ENCODE measurements at regions not wholly inside any gene's neighbourhood (a gene's known extent, or its start where the extent isn't known, plus 50 kb on each side); places are given as distances from the start of the nearest gene placed in this dataset.

- peak in 1 of 2 donors; percentile 17 for DNase-seq (ENCODE audit: low read depth in 1 of 2, low spot score in 1 of 2)
Observed at GRCh38 chr6:44704240-44705150, 317.0 kb downstream of the CDC5L start.

DNA sequence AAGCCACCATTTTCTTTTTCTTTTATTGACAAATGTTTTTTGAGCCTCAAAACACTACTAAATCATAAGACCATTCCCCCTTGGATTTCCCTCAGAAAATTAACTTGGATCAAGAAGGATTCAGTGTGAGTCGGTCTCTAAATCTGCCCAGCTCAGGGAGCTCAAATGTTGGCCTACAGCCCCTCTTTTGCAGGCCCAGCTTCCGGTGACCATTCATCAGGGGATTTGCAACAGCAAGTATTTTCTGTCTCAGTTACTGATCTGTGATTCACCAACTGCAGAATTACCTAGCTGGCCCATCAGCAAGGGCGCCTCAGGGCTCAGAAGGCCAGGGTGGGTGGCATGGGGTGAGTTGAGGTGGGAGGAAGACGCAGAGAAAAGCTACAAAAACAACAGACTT lies 318.1 kb downstream of the CDC5L start:
- no peak for DNase-seq (ENCODE audit: low read depth in 1 of 2, low spot score in 1 of 2)

GRCh38 chr6:44706011-44706410 lies 318.5 kb downstream of the CDC5L start:
- no peak for DNase-seq (ENCODE audit: low read depth in 1 of 2, low spot score in 1 of 2)

DNA sequence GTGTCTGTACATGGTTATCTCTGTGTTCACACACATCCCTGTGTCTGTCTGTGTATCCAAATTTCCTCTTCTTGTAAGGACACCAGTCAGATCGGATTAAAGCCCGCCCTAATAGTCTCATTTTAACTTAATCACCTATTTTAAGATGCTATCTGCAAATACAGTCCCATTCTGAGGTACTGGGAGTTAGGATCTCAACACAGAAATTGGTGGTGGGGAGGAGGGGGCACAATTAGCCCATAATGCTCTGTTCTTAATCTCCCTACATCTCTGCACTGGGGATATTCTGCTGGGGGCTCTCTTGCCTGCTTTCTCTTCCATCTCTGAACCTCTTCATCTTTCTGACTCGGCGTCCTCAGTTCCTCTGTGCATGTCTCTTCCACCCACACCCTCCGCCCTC lies 320.7 kb downstream of the CDC5L start:
- no peak for DNase-seq (ENCODE audit: low read depth in 1 of 2, low spot score in 1 of 2)

- no peak for DNase-seq (ENCODE audit: low read depth in 1 of 2, low spot score in 1 of 2)
Observed at GRCh38 chr6:44712353-44713111, 325.0 kb downstream of the CDC5L start.

DNA sequence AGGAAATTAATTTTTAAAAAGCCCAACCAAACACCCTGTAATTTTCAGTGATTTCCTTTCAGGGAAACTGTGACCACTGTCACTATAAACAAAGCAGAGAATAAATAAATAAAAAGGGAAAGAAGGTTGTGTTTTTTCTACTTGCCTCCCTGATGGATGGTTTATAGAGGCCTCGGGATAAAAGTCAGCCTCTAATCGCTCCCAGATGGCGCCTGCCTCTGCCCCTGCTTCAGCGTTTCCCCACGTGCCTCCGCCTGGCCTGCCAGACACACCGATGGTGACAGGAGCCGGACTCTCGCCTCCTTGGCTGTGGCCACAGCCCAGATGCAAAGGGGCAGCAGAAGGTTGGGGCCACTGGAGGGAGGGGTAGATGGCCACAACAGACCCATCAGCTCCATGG lies 327.7 kb downstream of the CDC5L start:
- no peak for DNase-seq (ENCODE audit: low read depth in 1 of 2, low spot score in 1 of 2)

DNA sequence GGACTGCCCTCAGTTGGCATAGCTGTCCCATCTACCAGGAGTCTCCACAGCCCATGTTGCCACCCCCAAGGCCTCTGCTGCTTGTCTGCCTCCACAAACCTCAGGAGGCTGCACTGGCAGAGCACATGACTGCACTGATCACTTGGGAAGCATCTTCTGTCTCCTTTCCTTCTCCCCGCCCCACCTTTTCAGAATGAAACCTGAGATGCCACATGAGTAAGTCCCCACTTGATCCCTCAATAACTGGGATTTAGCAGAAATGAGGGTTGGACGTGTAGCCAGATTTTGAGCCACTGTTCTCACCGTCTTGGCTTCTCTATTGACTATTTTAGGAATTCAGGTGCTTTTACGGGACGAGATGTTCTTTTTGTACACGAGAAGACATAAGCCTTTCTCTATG lies 328.4 kb downstream of the CDC5L start:
- DNase-seq (ENCODE audit: low read depth in 1 of 2, low spot score in 1 of 2) = no peak

GRCh38 chr6:44717431-44717830 lies 329.9 kb downstream of the CDC5L start:
- no peak for DNase-seq (ENCODE audit: low read depth in 1 of 2, low spot score in 1 of 2)

- no peak for DNase-seq (ENCODE audit: low read depth in 1 of 2, low spot score in 1 of 2)
Observed at GRCh38 chr6:44721954-44722578, 334.6 kb downstream of the CDC5L start.

DNA sequence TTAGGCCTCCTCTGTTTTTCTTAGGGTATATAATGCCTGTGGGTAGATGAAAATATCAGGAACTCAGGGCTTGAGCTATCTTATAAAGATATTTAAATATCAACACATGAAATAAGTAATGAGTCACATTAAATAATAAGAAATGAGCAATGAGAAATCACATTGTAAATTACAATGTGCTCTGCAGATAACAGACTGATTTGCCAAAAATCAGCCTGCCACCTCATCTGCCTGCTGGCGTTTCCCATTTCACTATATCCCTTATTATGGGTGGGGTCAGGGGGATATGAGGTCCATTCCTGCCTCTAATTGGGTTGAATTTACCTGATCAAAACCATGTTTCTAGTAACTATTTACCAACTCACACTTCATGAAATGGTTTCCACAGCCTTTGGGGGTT lies 335.2 kb downstream of the CDC5L start:
- DNase-seq (ENCODE audit: low read depth in 1 of 2, low spot score in 1 of 2) = no peak

DNA sequence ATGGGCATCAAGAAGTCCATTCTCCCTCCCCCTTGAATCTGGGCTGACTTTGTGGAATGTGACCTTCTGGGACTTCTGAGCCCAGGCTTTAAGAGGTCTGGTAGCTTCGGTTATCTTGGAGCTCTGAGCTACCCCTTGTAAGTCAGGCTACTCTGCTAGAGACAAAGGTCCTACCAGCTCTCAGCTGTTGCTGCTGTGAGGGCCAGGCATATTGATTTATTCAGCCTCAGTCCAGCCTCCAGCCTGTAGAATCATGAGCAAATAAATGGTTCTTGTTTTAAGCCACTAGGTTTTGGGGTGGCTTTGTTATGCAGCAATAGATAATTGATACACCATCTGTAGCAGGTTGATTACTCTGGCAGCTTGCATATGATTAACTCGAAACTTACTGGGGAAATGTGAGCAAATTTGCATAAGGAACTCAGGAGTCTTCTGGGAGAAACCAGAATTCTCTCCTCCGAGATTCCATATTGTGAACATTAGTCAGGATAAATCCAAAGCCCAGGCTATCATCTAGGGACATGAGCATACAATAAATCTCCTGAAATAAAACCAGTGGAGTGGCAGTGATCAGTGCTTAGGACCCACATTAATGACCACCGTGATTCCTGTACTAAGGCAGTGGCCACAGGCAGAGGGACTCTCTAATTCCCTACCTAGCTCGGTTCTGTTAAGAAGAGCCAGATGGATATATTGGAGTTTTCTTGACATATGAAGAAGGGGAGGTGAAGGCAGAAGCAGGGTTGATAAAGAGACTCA lies 336.1 kb downstream of the CDC5L start:
- no peak for DNase-seq (ENCODE audit: low read depth in 1 of 2, low spot score in 1 of 2)

DNA sequence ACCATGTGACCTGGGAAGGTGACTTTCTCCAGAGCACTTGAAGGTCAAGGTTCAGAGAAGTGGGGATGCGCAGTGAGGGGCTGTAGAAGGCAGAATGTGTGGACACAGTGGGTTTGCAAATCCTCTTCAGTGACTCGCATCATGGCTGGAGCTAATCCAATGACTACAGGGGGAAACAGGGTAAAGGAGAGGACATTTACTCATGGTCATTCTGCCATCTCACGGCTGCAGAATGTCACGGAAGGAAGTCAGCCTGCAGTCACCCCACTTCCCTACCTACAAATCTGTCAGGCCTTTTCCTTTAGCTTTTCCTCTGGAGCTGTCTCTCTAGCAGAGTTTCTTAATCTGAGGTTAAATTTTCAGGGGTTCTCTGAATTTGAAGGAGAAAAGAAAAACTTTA lies 337.6 kb downstream of the CDC5L start:
- no peak for DNase-seq (ENCODE audit: low read depth in 1 of 2, low spot score in 1 of 2)

- DNase-seq (ENCODE audit: low read depth in 1 of 2, low spot score in 1 of 2) = no peak
Observed at GRCh38 chr6:44727651-44728630, 340.4 kb downstream of the CDC5L start.

DNA sequence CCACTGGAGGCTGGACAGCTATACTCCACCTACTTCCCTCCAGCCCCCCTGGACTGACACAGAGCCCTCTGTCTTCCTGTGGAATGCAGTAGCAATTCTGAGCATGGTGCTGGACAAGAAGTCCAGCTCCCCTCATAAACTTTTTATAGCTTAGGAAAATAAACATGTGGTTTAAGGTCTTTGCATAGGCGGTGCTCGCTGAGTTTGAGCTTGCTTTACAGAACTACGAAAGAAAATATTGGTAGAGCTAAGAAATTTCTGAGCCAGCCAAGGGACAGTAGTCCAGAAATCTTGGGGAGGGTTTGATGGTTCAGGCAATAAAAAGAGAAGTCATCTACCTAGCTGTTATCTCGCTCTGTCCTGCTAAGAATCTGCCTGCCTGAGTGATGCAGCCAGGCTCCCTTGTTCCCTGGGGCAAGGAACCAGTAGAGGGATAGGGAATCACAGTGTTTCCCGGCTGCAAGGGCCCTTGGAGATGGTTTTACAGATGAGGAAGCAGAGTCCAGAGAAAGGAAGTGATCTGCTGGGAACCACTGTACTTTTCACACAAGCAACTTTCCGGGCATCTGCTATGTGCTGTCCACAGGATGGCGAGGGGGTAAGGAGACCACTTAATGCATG lies 343.4 kb downstream of the CDC5L start:
- DNase-seq (ENCODE audit: low read depth in 1 of 2, low spot score in 1 of 2) = no peak

DNA sequence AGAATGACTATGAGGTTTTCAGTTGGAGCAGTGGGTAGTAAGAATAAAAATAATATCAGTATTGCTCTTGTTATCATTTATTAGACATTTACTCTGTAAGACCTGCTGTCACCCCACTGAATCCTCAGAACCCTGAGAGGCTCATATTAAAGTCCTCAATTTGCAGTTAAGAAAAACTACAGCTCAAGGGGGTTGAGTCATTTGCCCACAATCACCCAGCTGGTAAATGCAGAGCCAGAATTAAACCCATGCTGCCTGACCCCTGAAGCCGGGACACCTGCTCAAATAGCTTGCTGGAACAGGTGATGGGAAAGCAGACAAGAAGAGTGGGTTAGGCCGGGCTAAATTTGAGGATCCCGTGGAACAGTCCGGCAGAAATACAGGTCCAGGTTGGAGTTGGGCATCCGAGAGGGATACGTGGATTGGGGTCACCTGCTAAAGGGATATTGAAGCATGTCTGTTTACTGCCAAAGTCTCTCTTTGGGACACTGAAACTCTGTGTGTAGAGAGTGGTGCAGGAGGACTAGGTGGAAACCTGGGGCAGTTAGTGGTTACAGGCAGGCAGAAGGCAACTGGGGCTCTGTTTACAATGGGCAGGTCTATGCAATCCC lies 344.1 kb downstream of the CDC5L start:
- DNase-seq (ENCODE audit: low read depth in 1 of 2, low spot score in 1 of 2) = no peak

GRCh38 chr6:44732243-44732642 lies 344.7 kb downstream of the CDC5L start:
- no peak for DNase-seq (ENCODE audit: low read depth in 1 of 2, low spot score in 1 of 2)

- no peak for DNase-seq (ENCODE audit: low read depth in 1 of 2, low spot score in 1 of 2)
Observed at GRCh38 chr6:44733126-44733525, 345.6 kb downstream of the CDC5L start.

DNA sequence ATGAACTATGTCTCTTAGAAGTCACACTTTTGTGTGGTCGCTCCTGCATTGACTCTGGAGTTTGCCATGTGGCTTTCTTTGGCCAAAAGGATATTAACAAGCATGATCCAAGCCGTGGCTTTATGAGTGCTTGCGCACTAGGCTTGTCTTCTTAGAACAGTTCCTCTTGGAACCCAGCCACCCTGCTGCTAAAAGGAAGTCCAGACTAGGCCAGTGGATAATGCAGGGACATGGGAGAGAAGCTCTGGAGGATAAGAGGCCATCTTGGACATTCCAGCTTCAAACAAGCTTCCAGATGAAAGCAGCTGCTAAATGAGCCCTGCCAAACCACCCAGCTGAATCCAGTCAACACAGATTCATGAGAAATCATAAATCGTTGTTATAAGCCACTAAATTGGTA lies 346.4 kb downstream of the CDC5L start:
- no peak for DNase-seq (ENCODE audit: low read depth in 1 of 2, low spot score in 1 of 2)
